HPDE6-E6E7 (cell line): ENCODE measurements at regions not wholly inside any gene's neighbourhood (a gene's known extent, or its start where the extent isn't known, plus 50 kb on each side); places are given as distances from the start of the nearest gene placed in this dataset.
"Not testable (repeated sequence)": the region's sequence is repeated elsewhere in the genome, so short reads cannot be mapped to it uniquely, and the experiment has no call there.

Experiments
- DNase-seq: peaks from one replicate; pipeline ENCODE4 v3.0.0; 2011; ENCODE audit warnings: missing footprints; ENCODE audit errors: extremely low spot score

GRCh38 chr10:84846658-84847316, 518.4 kb downstream of the CCSER2 start:
- DNase-seq, result no peak

- DNase-seq, result no peak
These were observed 520.6 kb downstream of the CCSER2 start for GRCh38 chr10:84848967-84849366.

GRCh38 chr10:84850826-84851225, 522.4 kb downstream of the CCSER2 start:
- DNase-seq, result no peak

- no peak for DNase-seq
These were observed 526.0 kb downstream of the CCSER2 start for GRCh38 chr10:84854439-84854838.

GRCh38 chr10:84860855-84861254, 532.5 kb downstream of the CCSER2 start:
- no peak for DNase-seq

GRCh38 chr10:84862551-84862950, 534.2 kb downstream of the CCSER2 start:
- DNase-seq, result no peak

- DNase-seq, result no peak
These were observed 535.3 kb downstream of the CCSER2 start for GRCh38 chr10:84863675-84864074.

- no peak for DNase-seq
These were observed 548.0 kb downstream of the CCSER2 start for GRCh38 chr10:84876116-84876999.

- DNase-seq, result no peak
These were observed 551.6 kb downstream of the CCSER2 start for GRCh38 chr10:84879991-84880390.

- DNase-seq, result not testable (repeated sequence)
These were observed 553.3 kb downstream of the CCSER2 start for GRCh38 chr10:84881696-84882095.

- no peak for DNase-seq
These were observed 562.3 kb downstream of the CCSER2 start for GRCh38 chr10:84890706-84891105.

GRCh38 chr10:84891631-84892030, 563.2 kb downstream of the CCSER2 start:
- DNase-seq, result no peak

GRCh38 chr10:84895541-84895940, 567.2 kb downstream of the CCSER2 start:
- DNase-seq, result no peak

GRCh38 chr10:84896909-84897308, 568.5 kb downstream of the CCSER2 start:
- DNase-seq, result no peak

- DNase-seq, result no peak
These were observed 570.9 kb downstream of the CCSER2 start for GRCh38 chr10:84899268-84899667.

- no peak for DNase-seq
These were observed 571.8 kb downstream of the CCSER2 start for GRCh38 chr10:84900141-84900540.

GRCh38 chr10:84901885-84902284, 573.5 kb downstream of the CCSER2 start:
- DNase-seq, result no peak

GRCh38 chr10:84902553-84902952, 574.2 kb downstream of the CCSER2 start:
- DNase-seq, result no peak

- DNase-seq, result no peak
These were observed 574.9 kb downstream of the CCSER2 start for GRCh38 chr10:84903320-84903719.

- DNase-seq, result no peak
These were observed 579.1 kb downstream of the CCSER2 start for GRCh38 chr10:84907461-84908009.

- no peak for DNase-seq
These were observed 580.1 kb downstream of the CCSER2 start for GRCh38 chr10:84908491-84908890.

GRCh38 chr10:84921701-84922100, 593.3 kb downstream of the CCSER2 start:
- no peak for DNase-seq

- no peak for DNase-seq
These were observed 595.7 kb downstream of the CCSER2 start for GRCh38 chr10:84924131-84924530.
